WERI-Rb-1 (cell line): ENCODE measurements at regions not wholly inside any gene's neighbourhood (a gene's known extent, or its start where the extent isn't known, plus 50 kb on each side); places are given as distances from the start of the nearest gene placed in this dataset.

Experiments used
- DNase-seq: peaks from one replicate; pipeline ENCODE4 v3.0.0-alpha.2; 2020
- H3K27ac ChIP-seq: fragments of 250-450 bp; sonication (Bioruptor Pico); 2 replicates; pipeline ENCODE4 v1.5.1; 2020; ENCODE audit warnings: mild to moderate bottlenecking, moderate library complexity
- H3K27me3 ChIP-seq: fragments of 250-450 bp; sonication (Bioruptor Pico); 2 replicates; pipeline ENCODE4 v1.5.1; 2021; ENCODE audit warnings: mild to moderate bottlenecking, low read depth, moderate library complexity; ENCODE audit not compliant: insufficient read depth, severe bottlenecking
- H3K36me3 ChIP-seq: fragments of 250-450 bp; sonication (Bioruptor Pico); 2 replicates; pipeline ENCODE4 v1.5.1; 2020; ENCODE audit warnings: mild to moderate bottlenecking, moderate library complexity
- H3K4me3 ChIP-seq: 2 replicates; pipeline ENCODE4 v1.5.1; 2011; ENCODE audit warnings: low read depth, mild to moderate bottlenecking, control low read depth, low read length
- H3K9me3 ChIP-seq: fragments of 250-450 bp; sonication (Bioruptor Pico); 2 replicates; pipeline ENCODE4 v1.5.1; 2021; ENCODE audit warnings: mild to moderate bottlenecking, moderate library complexity; ENCODE audit not compliant: severe bottlenecking
- CTCF ChIP-seq: IDR thresholded peaks from 2 replicates; pipeline ENCODE4 v1.5.1; 2011; ENCODE audit warnings: low read depth, mild to moderate bottlenecking, control low read depth, inconsistent platforms, low read length

- Histone ChIP-seq H3K27me3 (no peaks in the 10 kb centered on the region), H3K27ac (no peak overlapping the region), H3K4me3 (no peak overlapping the region), H3K36me3 (no peaks in the 10 kb centered on the region), H3K9me3 (no peaks in the 10 kb centered on the region)
- TF ChIP-seq CTCF, result no peak
- DNase-seq, result no peak
These were observed 50.6 kb upstream of the PTPRM start for GRCh38 chr18:7516266-7517117.
